Iris pigment epithelial cell (primary cell): ENCODE measurements at regions not wholly inside any gene's neighbourhood (a gene's known extent, or its start where the extent isn't known, plus 50 kb on each side); places are given as distances from the start of the nearest gene placed in this dataset.

Experiments
- DNase-seq: peaks from one replicate; pipeline ENCODE4 v3.0.0-alpha.2; 2011; ENCODE audit warnings: low read depth

DNA sequence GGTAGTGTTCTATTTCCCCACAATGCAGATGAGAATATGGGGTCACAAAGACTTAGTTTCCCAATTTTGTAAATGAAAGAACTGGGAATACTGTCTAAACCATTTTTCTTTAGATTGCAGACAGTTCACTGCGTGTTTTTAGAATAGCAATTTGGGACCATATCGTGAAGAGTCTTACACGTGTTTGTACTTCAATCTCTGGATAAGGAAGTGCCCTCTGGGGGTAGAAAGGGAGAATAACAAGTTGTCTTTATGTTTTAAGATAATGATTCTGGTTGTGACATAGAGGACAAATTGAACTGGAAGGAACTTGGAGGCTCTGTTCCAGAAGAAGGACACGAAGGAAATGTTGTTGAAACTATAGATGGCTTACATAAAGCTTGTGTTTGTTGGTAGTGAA, 457.7 kb downstream of the CBLN2 start:
- DNase-seq, result peak; percentile 5

DNA sequence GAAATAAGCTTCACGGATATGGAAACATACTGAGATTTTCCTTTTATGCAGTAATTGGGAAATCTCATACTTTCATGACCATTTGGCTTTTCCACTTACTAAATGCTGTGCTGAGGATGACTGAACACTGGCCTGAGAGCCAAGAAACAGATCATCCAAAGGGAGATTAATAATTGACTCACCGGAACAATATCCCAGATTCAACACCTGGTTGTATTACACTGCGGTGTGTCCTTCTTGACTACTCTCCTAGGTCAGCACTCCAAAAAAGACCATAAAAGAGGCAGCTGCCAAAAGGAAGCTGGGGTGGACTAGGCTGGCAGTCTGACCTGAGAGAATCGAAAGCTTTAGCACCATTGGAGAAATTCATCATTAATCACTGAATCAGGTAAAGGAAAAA, 469.1 kb downstream of the CBLN2 start:
- DNase-seq, result no peak

DNA sequence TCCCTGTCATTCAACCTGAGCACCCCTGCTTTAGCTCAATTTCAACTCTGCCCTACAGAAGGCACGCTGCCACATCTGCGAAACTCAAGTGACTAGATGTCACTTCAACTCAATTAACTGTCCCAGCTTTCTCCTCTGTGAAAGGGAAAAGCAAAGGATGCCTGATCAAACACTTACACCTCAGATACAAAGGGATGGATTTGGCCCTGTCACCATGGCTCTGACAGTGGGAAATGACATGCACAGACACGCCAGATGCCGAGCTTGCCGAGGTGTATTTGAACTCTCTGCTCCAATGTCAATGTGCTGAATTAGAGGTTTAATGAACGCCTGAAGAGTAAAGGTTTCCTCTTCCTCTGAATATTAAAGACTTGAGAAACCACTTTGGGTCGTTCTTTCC, 481.1 kb downstream of the CBLN2 start:
- no peak for DNase-seq

DNA sequence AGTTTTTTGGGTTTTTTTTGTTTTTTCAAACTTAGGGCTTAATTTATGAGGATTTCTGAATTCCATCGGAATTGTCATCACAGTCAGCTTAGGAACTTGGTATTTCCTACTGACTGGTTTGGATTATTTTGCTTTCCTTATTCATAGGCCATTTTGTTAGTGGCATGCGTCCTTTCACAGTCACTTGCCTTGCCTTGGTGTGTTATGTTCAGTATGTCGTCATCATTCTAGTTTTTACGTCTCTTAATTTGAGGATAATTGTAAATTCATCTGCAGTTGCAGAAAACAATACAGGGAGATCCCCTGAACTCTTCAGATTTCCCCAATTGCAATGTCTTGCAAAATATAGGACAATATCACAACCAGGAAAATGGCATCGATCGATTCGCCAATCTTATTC, 485.3 kb downstream of the CBLN2 start:
- DNase-seq, result no peak

DNA sequence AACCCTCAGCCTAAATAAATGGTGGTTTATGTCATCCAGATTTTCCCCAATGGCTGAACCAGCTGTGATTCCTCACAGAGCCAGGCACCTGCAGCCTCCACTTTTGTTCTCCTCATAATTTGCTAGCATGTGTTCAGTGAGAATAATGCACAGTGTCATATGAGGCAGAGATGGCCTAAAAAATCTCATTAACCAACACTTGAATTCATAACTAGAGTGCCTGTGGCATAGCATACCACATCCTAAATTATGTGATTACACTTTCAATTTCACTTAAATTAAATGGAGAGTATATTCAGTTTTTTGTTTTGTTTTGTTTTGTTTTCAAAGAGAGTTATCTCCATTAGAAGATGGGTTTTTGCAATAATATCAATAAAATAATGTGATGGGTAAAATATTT, 488.0 kb downstream of the CBLN2 start:
- DNase-seq, result no peak

DNA sequence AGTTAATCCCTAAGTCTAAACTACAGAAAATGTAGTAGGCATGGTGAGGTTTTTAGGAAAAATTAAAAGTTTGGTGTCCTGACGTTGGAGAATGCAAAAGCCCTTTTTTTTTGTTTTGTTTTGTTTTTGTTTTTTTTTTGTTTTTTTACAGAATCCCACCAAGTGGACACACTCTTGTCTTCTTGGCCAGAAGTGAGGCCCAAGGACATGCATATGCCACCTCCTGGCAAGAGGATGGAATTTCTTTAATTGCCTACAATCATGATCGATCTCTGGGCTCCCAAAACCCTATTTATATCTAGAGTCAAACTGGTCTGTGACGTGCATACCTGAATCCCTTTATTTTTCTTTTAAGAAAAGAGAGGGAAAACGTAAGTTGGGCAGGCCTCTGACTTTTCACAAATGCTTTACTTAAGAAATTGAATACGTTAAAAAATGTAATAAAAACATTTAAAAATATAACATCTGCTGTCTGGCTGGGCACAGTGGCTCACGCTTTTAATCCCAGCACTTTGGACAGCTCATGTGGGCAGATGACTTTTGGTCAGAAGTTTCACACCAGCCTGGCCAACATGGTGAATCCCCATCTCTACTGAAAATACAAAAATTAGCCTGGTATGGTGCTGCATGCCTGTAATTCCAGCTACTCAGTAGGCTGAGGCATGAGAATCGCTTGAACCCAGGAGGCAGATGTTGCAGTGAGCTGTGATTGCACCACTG, 502.7 kb downstream of the CBLN2 start:
- no peak for DNase-seq

DNA sequence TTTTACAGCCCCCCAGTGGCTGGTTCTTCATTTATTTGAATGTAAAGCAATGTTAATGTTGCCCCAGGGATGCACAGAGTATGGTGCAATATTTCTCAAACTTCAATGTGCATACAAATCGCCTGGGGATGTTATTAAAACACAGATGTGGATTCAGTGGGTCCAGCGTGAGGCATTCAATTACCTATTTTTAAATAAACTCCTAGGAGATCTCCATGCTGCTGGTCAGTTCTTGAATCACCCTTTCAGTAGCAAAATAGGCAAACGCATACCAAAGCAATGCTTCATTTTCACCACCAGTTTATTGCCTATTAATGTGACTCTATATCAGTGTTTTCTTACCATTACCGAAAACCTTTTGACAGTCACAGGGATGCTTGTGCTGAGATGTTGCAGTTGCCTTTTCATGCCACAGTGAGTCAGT, 530.7 kb downstream of the CBLN2 start:
- DNase-seq, result no peak

DNA sequence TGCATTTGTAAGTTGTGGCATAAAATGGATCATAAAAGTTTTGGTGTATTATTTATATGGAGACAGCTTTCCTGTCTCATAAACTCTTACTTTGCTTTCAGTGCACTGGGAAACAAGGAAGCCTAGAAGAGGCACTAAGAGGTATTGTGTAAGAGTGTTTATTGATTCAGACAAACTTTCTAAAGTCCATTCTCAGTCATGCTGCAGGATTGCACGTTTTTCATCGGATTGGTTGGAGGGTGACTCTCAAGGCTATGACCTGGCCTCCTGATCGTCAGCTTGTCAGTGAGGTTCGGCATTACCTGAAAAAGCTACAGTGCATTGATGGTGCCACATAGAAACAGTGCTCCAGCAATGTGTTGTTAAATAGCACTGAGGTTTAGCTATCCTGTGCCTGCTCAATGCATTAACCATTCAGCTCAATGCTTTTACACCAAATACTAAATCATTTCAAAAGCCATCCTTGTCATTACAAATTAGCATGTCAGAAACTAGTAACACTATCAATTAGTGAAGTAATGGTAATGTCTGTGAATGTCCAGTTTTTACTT, 545.5 kb downstream of the CBLN2 start:
- no peak for DNase-seq

DNA sequence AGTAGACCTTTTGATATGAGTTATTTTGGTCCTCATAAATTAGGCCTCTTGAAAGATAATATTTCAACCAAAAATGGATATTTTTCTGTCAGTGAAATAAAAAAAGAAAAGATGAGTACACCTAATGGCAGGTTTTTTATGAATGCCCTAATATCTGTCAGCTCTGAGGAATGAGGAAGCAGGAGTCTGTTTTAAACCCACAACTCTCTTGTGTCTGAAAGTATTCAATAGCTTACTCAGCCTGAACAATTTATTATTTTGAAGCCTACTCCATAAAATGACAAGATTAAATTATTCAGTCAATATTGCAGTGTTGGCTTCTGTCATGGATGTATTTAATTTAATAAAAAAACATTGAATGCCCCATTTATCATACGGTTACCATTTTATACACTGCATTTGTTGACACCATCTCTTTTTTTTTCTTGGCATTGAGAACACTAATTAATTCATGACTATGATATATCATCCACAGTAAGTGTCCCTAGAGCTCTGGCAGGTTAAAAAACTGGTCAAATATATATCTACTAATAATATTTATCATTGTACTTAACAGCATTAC, 548.2 kb downstream of the CBLN2 start:
- DNase-seq, result no peak

DNA sequence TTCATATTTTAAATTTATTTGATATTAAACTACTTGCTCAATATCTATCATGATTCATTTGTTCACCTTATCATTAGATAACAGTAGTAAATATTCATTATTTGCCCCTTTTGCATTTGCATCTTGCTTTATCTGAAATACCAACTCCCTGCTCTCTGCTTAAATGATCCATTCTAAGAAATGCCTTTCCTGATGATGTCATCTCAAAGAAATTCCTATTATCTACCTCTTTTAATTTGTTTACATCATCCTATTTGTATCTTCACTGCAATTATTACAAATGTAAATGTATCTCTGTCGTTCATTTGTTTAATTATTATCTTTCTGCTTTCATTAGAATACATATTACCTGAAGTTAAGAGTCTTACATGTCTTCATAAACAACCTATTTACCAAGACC, 549.9 kb downstream of the CBLN2 start:
- DNase-seq, result no peak

DNA sequence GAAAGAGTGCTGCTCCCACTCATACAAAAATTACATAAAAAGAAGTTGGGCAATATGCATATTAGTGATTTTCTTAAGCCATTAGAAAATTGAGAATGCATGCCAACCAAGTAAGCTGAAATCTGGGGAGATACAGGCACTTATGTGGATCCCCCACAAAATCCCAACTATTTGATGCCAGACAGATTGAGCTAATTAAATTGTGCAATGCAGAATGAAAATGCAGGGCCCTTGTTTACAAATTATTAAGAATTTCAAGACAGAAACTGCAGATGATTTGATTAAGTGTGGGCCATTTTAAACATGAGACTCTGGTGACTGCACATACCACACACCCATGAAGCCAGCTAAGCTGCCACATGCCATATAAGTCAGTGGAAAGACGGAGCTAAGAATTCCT, 554.5 kb downstream of the CBLN2 start:
- DNase-seq, result no peak

DNA sequence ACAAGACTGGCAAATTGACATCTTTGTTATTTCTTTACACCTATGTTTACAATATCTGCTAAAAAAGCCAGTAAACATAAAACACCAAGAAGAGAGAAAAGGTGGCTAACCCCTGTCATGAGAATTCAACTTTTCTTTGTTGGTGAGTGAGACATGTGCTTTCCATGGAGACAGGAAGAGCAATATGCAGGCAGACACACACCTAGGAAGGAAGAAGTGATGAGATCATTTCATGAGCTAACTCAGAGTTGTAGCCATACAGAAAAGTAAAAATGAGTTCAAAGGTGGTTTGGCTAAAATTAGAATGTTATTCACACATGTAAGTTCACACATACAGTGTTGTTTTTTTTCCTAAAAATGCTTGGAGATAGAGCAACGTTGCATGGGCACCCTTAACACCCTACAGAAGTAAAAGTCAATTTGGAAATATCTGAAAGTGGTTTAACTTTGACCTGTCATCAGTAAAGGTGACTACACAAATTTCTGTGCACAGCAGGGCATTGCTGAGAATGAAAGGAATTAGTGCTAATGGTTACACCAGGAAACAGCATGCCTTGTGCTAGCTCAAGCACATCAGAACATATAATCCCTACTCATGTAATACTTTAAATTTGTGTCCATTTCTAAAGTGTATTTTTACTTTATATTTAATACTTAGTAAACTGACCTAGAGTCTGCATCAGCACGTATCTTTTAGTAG, 557.6 kb downstream of the CBLN2 start:
- DNase-seq, result no peak

DNA sequence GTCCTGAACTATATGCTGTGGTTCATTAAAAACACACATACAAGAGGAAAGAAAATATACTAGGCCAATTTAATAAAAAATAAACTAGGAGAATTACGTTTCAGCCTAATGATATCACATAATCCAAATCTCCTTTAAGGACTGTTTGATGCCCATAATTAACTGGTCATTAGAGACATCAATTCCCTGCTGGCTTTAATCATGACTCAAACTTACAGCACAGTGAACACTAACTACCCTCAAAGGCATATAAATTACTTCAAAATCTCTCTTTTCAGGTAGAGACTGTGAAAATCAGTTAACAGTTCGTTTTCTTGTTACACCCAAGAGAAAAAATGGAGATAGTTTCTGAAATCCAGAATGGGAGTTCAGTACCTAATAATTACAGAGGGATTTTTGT, 567.4 kb downstream of the CBLN2 start:
- no peak for DNase-seq

DNA sequence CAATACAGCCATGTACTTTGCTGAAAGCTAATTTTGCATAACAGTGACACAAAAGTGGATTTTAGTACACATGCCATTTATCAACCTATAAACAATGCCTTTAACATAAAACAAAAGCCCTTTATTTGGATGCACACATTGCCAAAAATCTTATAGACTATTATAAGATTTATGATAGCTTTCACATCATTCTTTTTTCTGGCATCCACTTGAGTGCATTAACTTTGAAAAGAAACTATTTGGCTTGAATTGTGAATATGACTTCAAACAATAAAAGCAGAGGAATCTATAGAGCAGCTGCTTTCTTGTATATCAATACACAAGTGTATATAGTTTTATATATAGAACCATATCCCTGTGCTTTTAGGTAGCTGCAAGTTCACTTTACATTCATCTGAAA, 577.4 kb downstream of the CBLN2 start:
- DNase-seq, result no peak

DNA sequence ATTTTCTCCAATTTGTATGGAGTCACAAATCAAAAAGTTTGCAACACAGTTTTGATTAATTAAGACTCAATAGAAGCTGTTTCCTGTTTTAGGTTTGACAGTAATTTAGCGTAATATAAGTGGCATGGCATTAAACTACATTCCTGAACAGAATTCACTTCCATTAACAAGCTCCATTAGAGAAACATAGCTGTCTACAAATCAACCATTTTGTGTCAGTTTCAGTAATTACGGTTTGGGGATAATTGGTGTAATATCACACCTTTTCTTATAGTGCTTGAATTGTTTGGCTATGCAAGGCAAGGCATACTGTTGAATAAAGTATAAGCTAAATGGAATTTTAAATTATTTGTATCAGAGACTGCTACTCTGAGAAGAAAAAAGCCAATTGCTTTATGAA, 585.5 kb downstream of the CBLN2 start:
- no peak for DNase-seq

DNA sequence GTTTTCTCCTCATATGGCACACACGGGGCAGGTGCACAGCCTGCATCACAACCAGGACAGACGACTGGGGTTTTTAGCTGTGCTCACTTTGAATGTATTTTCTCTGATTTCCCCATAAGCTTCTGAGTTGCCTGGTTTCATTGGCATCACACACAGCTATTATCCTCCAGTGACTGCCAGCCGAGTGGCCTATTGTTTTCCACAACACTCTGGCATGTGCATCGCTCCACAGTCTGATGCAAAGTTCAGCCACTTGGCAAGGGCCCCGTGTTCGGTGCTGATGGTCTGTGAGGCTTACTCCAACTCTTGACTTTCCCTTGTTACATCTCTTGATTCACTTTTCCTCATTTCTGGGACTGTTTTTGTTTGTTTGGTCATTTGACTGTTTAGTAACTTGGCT, 593.1 kb downstream of the CBLN2 start:
- DNase-seq, result no peak

DNA sequence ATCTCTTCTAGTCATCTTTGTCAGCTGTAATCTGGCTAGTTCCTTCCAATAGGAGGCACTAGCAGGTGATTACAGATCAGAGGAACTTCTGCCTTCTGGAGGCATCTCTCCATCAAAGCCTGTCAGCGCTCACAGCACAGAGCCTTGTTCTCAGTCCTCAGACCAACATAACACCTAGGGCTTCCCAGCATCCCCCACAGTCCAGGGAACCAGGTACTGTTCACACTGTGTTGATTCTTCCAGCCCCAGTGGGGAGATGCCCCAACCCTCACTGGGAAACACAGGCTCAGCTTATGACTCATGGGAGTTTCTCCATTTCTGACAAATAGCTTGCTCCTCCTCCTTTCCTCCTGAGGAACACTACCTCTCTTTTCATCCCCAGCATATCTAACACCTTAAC, 601.7 kb downstream of the CBLN2 start:
- DNase-seq, result no peak

DNA sequence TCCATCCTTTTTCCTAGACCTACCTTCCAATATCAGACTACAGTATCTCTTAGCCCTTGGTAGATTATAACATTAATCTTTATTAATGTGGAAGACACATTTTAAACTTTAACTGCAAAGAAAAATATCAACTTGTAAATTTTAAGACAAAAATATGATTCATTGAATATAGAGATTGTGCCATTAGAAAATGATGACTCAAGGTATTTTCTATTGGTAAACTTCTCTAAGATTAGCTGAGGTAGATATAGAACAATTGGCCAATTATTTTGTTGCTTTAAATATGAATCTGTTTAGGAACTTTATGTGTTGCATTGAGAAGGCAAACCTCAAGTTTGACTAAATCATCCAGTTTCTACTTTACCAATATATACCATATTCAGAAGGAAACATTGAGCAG, 604.7 kb downstream of the CBLN2 start:
- no peak for DNase-seq

DNA sequence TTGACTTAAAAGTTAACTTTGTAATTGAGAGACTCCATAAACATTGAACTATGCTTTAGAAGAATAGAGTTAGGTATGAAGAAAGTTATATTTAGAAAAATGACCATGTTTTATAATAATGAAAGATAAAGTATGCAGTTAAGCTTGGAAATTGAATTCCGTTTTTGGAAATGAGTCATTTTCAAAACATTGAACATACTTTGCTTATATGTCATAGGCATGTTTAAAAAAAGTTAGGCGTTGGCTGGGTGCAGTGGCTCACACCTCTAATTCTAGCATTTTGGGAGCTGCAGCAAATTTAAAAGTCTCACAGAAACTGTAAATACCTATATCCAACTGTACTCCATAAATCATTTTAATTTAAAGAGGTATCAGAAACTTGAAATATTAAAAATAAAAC, 607.4 kb downstream of the CBLN2 start:
- DNase-seq, result no peak

DNA sequence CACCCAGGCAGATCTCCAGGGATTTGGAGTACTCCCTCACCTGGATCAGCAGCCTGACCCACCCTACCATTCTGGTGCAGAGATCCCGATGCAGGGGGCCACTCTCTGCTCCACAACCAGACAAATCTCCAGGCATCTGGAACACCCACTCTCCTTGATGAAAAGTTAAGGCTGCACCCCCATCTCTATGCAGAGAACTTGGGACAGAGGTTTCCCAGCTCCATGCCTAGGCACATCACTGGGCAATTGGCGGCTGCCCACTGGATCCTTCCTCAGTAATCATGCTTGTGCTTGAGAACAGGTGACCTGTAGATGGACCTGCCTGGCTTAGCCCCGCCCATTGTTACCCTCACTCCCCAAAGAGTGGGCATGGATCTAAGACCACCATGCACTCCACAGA, 624.9 kb downstream of the CBLN2 start:
- DNase-seq, result no peak

DNA sequence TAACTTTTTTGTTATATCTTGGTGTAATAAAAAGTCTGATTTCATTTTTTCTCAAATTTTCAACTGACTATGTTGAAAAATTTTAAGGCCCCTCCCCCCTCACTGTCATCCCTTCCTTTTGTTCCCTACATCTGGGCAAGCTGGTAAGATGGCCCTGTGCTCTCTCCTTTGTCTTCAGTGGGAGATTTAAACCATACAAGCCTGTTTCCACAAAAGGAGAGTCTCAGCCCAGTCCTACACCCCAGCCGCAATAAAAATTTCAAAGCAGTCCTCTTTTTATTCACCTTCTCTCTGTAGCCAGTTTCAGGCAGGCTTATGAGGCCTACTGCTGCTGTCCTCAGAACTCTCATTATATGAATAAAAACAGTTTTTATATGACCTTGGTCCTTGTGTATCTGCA, 630.5 kb downstream of the CBLN2 start:
- DNase-seq, result no peak

DNA sequence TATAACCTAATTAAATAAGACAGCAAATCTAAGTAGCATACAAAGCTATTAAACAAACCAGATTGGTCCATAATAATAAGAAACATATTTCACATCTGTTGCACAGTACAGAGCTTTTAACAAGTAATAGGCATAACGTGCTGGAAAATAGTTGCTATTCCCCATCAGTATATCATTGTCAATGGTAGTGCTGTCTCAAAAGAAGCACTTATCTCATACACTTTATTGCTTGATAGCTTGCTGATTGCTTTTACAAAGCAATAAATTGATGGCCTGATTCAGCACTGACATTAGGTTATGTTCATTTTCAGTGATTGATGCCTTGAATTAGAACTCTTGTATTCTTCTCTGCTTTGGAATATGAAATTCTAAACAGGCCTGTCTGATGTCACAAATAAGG, 641.7 kb downstream of the CBLN2 start:
- DNase-seq, result no peak

DNA sequence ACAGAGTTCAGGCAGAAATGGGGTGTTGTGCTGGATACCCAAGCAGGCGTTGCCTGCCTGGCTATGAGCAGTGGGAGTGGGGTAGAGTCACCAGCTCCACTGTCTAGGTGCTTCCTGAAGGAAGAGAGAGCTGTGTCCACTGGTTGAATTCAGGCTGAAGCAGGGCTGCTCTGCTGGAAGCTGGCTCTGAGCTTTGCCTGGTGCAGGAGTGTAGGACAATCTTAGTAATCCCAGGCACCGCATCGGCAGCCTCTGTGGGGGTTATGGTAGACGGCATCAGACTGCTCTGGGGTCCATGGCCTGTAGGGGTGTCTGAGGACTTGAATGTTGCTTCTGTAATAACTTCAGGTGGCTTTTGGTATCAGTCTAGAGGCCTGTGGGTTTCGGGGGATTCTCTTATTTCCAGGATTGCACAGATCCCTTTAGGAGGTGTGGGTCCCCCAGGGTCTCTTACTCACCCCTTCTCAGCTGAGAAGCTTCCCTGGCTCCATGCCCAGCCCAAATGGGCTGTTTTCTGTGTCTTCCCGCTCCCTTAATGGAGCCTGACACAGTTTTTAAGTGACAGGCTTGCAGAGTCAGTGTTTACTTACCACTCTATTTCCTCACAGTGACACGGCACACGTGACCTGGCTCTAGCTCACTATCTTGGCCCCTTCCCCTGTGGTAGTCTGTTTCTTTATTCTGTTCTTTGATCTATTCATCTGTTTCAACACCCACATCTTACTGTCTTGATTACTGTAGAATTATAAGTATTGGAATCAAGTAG, 644.3 kb downstream of the CBLN2 start:
- DNase-seq, result no peak
